NB4 (cell line): ENCODE measurements at regions not wholly inside any gene's neighbourhood (a gene's known extent, or its start where the extent isn't known, plus 50 kb on each side); places are given as distances from the start of the nearest gene placed in this dataset.

ENCODE experiments used
- DNase-seq: peaks from one replicate; pipeline ENCODE4 v3.0.0; 2010; ENCODE audit warnings: low read depth
- H3K4me3 ChIP-seq: one replicate; pipeline ENCODE4 v1.5.1; 2011; ENCODE audit warnings: mild to moderate bottlenecking, low read depth, low read length, moderate library complexity
- CTCF ChIP-seq: IDR thresholded peaks from one replicate; pipeline ENCODE4 v1.5.1; 2012; ENCODE audit warnings: low read depth, low read length
- MAX ChIP-seq: IDR thresholded peaks from 2 replicates; pipeline ENCODE4 v1.6.1; 2011; ENCODE audit warnings: low read depth, low read length
- MYC ChIP-seq: IDR thresholded peaks from 2 replicates; pipeline ENCODE4 v1.6.1; 2011; ENCODE audit warnings: low read depth, low read length
- POLR2A ChIP-seq: IDR thresholded peaks from 2 replicates; pipeline ENCODE4 v1.6.1; 2011; ENCODE audit warnings: mild to moderate bottlenecking; ENCODE audit not compliant: insufficient read length; ENCODE audit errors: extremely low read depth

- H3K4me3 ChIP-seq = no peak overlapping the region
- TF ChIP-seq MAX = no peak
- TF ChIP-seq MYC = no peak
- no peak for TF ChIP-seq POLR2A
- TF ChIP-seq CTCF = no peak
- no peak for DNase-seq
Measured at GRCh38 chr14:57943541-57943940, 77.6 kb upstream of the SLC35F4 start.

GRCh38 chr14:57943038-57943437 lies 77.1 kb upstream of the SLC35F4 start:
- no peak for TF ChIP-seq MAX
- no peak for TF ChIP-seq MYC
- no peak for TF ChIP-seq POLR2A
- no peak for TF ChIP-seq CTCF
- H3K4me3 ChIP-seq = no peak overlapping the region
- DNase-seq = no peak

GRCh38 chr14:57939084-57939483 lies 73.2 kb upstream of the SLC35F4 start:
- no peak for TF ChIP-seq MYC
- no peak for TF ChIP-seq CTCF
- TF ChIP-seq MAX = no peak
- TF ChIP-seq POLR2A = no peak
- DNase-seq = no peak
- no peak overlapping the region for H3K4me3 ChIP-seq

GRCh38 chr14:57938533-57938932 lies 72.6 kb upstream of the SLC35F4 start:
- H3K4me3 ChIP-seq = no peak overlapping the region
- no peak for DNase-seq
- no peak for TF ChIP-seq MAX
- TF ChIP-seq CTCF = no peak
- no peak for TF ChIP-seq POLR2A
- TF ChIP-seq MYC = no peak

- no peak for DNase-seq
- TF ChIP-seq CTCF (no peak), POLR2A (no peak), MYC (no peak), MAX (no peak)
- no peak overlapping the region for H3K4me3 ChIP-seq
Measured at GRCh38 chr14:57937676-57938075, 71.8 kb upstream of the SLC35F4 start.

GRCh38 chr14:57933349-57933748 lies 67.5 kb upstream of the SLC35F4 start:
- no peak overlapping the region for H3K4me3 ChIP-seq
- DNase-seq = no peak
- TF ChIP-seq CTCF (no peak), MAX (no peak), MYC (no peak), POLR2A (no peak)
